ENCODE measurements at regions not wholly inside any gene's neighbourhood (a gene's known extent, or its start where the extent isn't known, plus 50 kb on each side); places are given as distances from the start of the nearest gene placed in this dataset.

- no TSS peak for BruUV-seq (replicated peaks)
- DNase-seq (ENCODE audit: low spot score), result peak; percentile 0
- no peaks in the 10 kb centered on the region for H3K36me3 ChIP-seq (ENCODE audit: insufficient read depth, low read length, poor library complexity, severe bottlenecking)
- no peak overlapping the region for H3K4me3 ChIP-seq (ENCODE audit: low read depth, low read length, poor library complexity, severe bottlenecking)
- TF ChIP-seq EZH2 (IDR thresholded peaks at IDR 0.05; ENCODE audit: borderline replicate concordance, low read depth, low read length, poor library complexity, severe bottlenecking) (no peak), CTCF (conservative IDR thresholded peaks at IDR 0.05; ENCODE audit: low read depth, low read length) (no peak)
- H3K9me3 ChIP-seq (ENCODE audit: low read depth, low read length, poor library complexity, severe bottlenecking), result no peaks in the 10 kb centered on the region
- POLR2A ChIA-PET (ENCODE audit: low non-redundant PET), result no interaction called here
- H3K27me3 ChIP-seq (replicated peaks; ENCODE audit: insufficient read depth, low read depth, low read length, poor library complexity), result no peaks in the 10 kb centered on the region
- CTCF ChIA-PET, result no interaction called here
- H3K4me1 ChIP-seq (ENCODE audit: insufficient read depth, low read length, poor library complexity, severe bottlenecking), result no peaks in the 10 kb centered on the region
- intact Hi-C loops (cut with micrococcal nuclease; ENCODE audit: unreplicated experiment), result no loop called here
- H3K27ac ChIP-seq (ENCODE audit: low read depth, low read length, poor library complexity, severe bottlenecking), result no peak overlapping the region
Measured at GRCh38 chr5:88108490-88109279, 160.0 kb downstream of the TMEM161B start.

- H3K27ac ChIP-seq (ENCODE audit: low read depth, low read length, poor library complexity, severe bottlenecking), result no peak overlapping the region
- intact Hi-C loops (cut with micrococcal nuclease; ENCODE audit: unreplicated experiment), result no loop called here
- BruUV-seq (replicated peaks), result no TSS peak
- H3K36me3 ChIP-seq (ENCODE audit: insufficient read depth, low read length, poor library complexity, severe bottlenecking), result no peaks in the 10 kb centered on the region
- H3K27me3 ChIP-seq (replicated peaks; ENCODE audit: insufficient read depth, low read depth, low read length, poor library complexity), result no peaks in the 10 kb centered on the region
- no peak for DNase-seq (ENCODE audit: low spot score)
- no peak for TF ChIP-seq EZH2 (IDR thresholded peaks at IDR 0.05; ENCODE audit: borderline replicate concordance, low read depth, low read length, poor library complexity, severe bottlenecking)
- no peak for TF ChIP-seq CTCF (conservative IDR thresholded peaks at IDR 0.05; ENCODE audit: low read depth, low read length)
- H3K4me3 ChIP-seq (ENCODE audit: low read depth, low read length, poor library complexity, severe bottlenecking), result no peak overlapping the region
- ChIA-PET POLR2A (ENCODE audit: low non-redundant PET) (no interaction called here), CTCF (no interaction called here)
- no peaks in the 10 kb centered on the region for H3K9me3 ChIP-seq (ENCODE audit: low read depth, low read length, poor library complexity, severe bottlenecking)
- no peaks in the 10 kb centered on the region for H3K4me1 ChIP-seq (ENCODE audit: insufficient read depth, low read length, poor library complexity, severe bottlenecking)
Measured at GRCh38 chr5:88094906-88095496, 173.6 kb downstream of the TMEM161B start.

GRCh38 chr5:88094403-88094802, 174.2 kb downstream of the TMEM161B start:
- no peaks in the 10 kb centered on the region for H3K36me3 ChIP-seq (ENCODE audit: insufficient read depth, low read length, poor library complexity, severe bottlenecking)
- BruUV-seq (replicated peaks), result no TSS peak
- H3K4me1 ChIP-seq (ENCODE audit: insufficient read depth, low read length, poor library complexity, severe bottlenecking), result no peaks in the 10 kb centered on the region
- TF ChIP-seq CTCF (conservative IDR thresholded peaks at IDR 0.05; ENCODE audit: low read depth, low read length), result no peak
- TF ChIP-seq EZH2 (IDR thresholded peaks at IDR 0.05; ENCODE audit: borderline replicate concordance, low read depth, low read length, poor library complexity, severe bottlenecking), result no peak
- no peaks in the 10 kb centered on the region for H3K27me3 ChIP-seq (replicated peaks; ENCODE audit: insufficient read depth, low read depth, low read length, poor library complexity)
- DNase-seq (ENCODE audit: low spot score), result no peak
- no peak overlapping the region for H3K4me3 ChIP-seq (ENCODE audit: low read depth, low read length, poor library complexity, severe bottlenecking)
- ChIA-PET CTCF (no interaction called here), POLR2A (ENCODE audit: low non-redundant PET) (no interaction called here)
- intact Hi-C loops (cut with micrococcal nuclease; ENCODE audit: unreplicated experiment), result no loop called here
- no peaks in the 10 kb centered on the region for H3K9me3 ChIP-seq (ENCODE audit: low read depth, low read length, poor library complexity, severe bottlenecking)
- H3K27ac ChIP-seq (ENCODE audit: low read depth, low read length, poor library complexity, severe bottlenecking), result no peak overlapping the region

Data from A673 (cell line).